CD4-positive, alpha-beta T cell treated with Interleukin-17A for 1 hour (primary cell): ENCODE measurements at regions not wholly inside any gene's neighbourhood (a gene's known extent, or its start where the extent isn't known, plus 50 kb on each side); places are given as distances from the start of the nearest gene placed in this dataset.

Experiments
- DNase-seq: peaks from one replicate; pipeline ENCODE4 v3.0.0-alpha.2; 2020

DNA sequence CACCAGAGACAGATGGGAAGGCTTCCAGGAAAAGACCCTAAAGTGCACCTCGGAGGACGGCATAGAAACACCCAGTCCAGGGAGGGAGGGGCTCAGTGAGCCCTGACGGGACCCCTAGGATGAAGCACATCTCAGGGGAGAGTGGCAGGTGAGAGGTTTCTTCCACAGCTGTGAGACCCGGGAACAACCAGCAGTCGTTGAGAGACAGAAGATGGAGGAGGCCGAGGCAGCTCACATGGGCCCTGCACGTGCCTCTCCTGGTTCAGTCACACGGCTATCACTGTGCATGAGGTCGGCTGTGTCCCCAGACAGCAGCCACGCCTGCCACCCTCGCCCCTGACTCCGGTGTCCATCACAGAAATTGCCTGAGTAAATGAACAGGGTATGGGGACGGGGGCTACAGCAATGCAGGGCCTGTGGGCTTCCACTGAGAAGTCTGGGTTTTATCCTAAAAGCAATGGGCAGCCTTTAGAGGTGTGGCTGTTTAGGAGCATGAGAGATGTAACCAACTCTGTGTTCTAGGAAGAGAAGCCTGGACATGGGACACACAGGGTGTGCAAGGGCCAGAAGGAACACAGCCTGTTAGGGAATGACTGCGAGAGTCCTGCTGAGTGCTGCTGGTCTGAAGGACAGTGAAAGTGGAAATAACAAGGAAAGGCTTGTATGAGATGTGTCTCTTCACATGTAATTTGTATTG lies 102.0 kb downstream of the TMEM18 start:
- DNase-seq: no peak

DNA sequence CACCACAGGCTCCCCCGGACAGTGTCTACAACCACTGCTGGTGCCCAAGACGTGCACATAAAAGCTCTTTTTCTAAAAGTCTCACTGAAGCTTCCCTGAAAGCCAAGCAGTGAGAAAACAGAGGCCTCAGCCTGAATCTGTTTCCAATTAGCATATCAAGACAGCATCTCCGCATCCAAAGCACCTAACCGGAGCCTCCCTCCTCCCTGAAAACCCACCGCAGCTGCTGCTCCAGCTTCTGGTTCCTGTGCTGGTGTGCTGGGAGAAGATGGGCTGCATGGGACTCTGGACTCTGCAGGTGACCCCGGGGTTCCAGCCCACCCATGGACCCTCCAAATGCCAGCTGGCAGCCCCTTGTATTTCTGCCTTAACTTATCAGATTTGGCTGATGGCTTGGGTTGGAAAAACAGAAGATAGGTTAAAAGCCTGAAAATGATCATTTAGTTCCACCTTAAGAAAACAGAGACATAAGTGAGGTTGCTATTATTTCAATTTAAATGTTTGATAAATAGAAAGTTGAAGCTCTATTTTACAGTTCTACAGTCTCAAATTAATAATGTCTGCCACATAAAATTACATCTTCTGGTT lies 103.3 kb downstream of the TMEM18 start:
- no peak for DNase-seq

DNA sequence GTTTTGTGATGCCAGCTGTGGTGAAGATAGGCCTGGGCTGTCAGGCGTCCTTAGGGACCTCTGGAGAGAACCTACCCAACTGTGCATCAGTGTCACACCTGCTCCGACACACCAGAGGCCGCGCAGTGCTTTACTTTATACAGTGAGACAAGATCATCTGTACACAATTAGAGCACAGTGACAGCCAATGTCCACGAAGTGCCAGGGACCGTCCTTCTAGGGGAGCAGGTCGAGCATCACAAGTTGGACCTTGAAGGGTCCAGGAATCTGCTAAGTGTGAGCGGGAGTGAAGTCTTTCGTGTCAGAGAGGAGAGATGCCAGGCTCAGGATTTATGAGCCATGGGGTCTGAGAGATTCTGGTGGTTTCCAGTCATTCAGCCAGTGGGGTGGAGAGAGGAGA lies 104.2 kb downstream of the TMEM18 start:
- no peak for DNase-seq

GRCh38 chr2:569681-570080 lies 107.5 kb downstream of the TMEM18 start:
- DNase-seq: no peak

GRCh38 chr2:568639-569235 lies 108.5 kb downstream of the TMEM18 start:
- no peak for DNase-seq

- no peak for DNase-seq
Observed at GRCh38 chr2:567865-568638, 109.2 kb downstream of the TMEM18 start.

DNA sequence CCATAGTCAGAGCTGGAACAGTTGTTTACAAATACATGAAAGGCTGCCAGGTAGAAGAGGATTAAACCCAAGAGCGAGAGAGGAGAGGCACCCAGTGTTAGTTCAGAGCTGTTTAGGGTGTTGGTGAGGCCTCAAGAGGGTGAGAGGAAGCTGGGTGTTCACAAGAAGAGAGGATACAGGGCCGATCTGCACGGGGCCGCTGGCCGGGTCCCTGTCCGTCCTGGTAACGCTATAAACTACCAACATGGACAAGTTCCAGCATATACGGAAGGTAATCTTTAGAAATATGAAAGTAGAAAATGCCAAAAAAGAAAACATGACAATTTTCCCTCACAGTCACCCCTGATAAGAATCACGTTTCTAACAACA lies 109.7 kb downstream of the TMEM18 start:
- no peak for DNase-seq

- DNase-seq: no peak
Observed at GRCh38 chr2:566379-567313, 110.6 kb downstream of the TMEM18 start.

DNA sequence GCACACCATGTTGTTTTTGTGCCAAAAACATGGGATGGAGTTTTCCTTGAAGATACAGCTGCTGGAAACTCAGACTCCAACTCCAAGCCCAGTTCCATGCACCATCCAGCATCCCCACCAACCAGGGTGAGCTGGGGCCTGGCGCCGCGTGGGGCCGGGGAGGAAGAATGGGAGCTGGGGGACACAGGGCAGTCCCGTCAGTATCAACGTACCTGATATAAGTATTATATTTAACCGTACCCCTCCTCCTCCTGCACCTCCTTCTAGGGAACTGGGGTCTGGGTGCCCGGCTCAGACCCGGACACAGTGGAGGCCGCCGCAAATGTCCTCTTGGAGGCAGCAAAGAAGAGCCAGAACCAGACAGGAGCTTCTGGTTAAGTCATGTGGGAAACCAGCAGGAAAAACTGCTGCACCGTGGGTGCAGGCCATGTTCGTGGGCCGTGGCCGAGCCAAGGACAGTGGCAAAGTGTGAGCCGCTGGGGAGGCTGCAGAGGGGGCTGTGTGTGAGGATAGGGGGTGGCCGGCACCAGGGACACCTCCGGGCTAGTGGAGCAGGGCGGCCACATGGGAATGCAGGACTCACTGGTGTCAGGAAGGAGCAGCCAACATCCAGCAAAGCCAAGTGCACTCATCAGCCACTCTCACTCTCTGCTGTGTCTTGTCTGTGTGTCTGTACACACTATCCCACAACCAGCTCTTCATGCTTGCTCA lies 112.6 kb downstream of the TMEM18 start:
- DNase-seq: no peak

DNA sequence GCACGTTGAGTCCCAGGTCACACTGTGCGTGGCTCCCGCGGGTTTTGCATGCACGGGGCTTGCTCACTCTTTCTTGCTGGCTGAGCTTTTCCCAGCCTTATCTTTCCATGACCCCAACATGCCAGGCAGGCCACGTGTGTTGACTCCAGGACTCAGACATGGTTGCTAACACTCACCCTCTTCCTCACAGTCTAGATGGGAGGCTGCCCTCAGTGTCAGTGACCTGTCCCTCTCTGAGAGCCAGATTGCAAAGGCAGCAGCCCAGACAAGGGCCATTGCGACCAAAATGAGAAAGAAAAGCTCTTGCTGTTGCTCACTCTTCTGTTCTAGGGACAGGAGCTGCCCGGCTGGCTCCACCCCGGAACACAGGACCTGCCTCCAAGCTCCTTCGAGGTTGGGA lies 113.7 kb downstream of the TMEM18 start:
- no peak for DNase-seq

- DNase-seq: no peak
Observed at GRCh38 chr2:562391-563364, 114.5 kb downstream of the TMEM18 start.

DNA sequence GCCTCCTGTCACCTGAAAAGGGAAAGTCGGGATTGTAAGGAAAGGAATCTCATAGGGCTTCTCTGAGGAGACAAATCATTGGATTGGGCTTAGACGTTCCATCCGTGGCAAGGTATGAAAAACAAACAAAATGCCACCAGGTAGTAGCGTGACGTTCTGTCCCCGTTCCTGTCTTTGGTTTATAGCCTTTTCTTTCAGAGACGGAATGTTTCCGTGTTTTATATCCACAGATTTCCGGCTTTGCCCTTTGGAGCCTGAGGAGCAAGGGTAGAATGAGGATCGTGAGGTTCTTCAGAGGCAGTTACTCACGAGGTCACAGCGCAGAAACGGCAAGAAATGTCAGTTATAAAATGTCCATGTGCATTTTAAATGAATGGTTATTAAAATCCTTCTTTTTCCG lies 118.3 kb downstream of the TMEM18 start:
- DNase-seq: no peak

- no peak for DNase-seq
Observed at GRCh38 chr2:558302-558642, 118.9 kb downstream of the TMEM18 start.

DNA sequence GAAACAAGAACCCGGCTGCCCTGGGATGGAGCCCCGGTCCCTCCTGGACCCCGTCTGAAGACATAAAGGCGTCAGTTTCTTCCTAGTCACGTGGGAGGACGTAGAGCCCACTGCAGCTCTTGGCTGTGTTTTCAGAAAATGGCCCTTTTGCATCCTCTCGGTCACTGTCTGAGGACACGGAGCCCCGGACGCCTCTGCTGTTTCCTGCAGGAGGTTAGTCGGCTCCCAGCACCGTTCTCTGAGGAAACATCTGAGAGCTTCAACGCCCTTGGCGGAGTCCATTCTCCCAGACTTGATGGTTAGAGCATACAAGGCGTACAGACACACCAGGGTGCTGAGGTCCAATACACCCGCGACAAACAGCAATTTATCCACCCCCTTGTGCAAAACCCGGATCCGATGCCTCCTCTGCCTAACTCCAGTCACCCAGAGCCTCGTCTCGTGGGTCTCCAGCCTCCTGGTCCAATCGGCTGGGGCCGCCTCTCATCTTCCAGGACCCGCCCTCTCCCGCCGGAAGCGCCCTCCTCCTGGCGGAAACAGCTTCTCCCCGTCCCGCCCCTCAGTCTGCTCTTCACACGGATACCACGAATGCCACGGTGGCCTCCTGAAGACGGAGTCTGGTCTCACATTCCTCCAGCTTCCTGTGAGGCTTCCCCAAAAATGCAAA lies 119.4 kb downstream of the TMEM18 start:
- no peak for DNase-seq

DNA sequence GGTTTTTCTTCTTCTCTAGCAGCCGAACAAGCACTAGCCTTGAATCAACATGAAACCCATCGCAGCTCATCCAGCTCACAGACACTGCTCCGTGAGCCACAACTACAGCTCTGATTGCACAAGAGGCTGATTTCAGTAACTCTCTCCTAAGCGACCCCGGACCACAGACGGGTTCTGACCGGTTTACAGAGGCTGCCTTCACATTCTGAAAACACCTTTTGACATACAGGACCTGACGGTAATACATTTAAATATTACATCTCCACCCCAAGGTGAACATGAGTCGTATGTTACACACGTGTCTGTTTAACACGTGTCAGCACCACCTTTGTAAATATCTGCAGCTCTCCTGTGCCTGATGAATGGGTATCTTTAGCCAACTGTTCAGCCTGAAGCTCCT lies 120.7 kb downstream of the TMEM18 start:
- no peak for DNase-seq

DNA sequence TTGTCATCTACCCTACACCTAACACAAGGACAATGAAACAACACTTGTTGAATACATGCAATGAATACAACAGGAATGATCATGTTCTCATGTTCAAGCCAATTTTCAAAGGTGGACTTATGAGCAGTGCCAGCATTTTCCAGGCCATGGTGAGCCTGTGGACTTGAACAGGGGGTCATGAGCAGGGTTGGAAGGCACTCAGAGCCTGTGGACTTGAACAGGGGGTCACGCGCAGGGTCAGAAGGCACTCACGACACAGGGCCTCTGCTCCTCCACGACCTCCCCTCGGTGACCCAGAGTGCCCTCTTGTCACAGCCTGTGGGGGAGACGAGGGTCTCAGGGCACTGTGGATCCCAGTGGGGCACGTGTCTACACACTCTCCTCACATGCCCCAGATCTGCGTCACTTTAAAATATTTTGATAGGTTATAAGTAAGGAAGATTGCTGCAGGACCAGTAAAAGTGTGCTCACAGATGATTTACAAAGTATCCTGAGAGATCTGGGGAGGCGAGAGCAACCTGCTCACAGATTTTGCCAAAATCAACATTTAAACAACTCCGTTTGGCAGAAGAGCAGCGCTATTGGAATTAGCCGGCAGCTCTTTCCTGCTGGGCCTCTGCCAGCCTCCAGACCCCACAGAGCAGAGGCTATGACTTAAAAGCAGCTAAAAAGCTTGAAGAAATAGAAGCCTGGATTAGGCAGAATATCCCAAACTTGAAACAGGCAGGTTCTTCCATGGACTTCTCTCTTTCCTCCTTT lies 121.9 kb downstream of the TMEM18 start:
- DNase-seq: no peak

DNA sequence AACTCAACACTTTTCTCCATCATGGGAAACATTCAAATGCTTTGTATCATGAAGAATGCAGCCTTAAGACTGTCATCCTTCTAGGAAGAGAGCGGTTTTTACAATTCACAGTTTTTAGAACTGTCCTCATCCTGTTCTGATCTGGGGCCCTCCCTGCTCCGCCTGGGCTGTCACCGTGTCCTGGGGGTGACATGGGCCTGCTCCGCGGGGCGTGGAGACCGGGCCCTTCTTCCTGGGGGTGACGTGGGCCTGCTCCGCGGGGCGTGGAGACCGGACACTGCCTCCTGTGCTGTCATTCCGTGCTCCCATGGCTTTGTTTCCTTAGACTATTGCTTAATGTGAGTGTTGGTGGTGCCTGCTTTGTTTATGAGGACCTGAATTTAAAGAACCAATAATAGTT lies 122.8 kb downstream of the TMEM18 start:
- no peak for DNase-seq

- DNase-seq: no peak
Observed at GRCh38 chr2:552906-553305, 124.3 kb downstream of the TMEM18 start.

DNA sequence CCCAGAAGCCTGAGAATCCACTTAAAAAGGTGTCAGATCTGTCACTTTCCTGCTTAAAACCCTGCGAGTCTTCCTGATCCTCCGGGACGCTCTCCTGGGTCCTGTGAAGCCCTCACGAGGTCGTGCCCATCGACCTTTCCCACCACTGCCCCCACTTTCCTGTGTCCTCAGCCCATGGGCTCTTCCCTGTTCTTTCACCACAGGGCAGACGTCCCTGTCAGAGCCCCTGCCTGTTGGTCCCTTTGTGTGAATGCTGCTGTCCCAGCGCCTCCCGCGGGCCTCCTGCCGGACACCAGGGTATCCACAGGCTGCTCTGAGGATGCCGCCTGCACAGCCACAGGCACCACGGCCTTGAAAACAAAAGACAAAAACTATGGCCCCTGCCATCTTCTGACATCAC lies 125.6 kb downstream of the TMEM18 start:
- no peak for DNase-seq
